NCI-H1930 (cell line): ENCODE measurements at regions not wholly inside any gene's neighbourhood (a gene's known extent, or its start where the extent isn't known, plus 50 kb on each side); places are given as distances from the start of the nearest gene placed in this dataset.

Source experiments
- DNase-seq, 2 experiments: peaks; one replicate each; lab custom pipeline; 2025; lab: John Stamatoyannopoulos, UW

GRCh38 chr3:28901018-28901417, 379.9 kb upstream of the RBMS3 start:
- DNase-seq = no peak

- no peak for DNase-seq
These were observed 377.7 kb upstream of the RBMS3 start for GRCh38 chr3:28903171-28903601.

DNA sequence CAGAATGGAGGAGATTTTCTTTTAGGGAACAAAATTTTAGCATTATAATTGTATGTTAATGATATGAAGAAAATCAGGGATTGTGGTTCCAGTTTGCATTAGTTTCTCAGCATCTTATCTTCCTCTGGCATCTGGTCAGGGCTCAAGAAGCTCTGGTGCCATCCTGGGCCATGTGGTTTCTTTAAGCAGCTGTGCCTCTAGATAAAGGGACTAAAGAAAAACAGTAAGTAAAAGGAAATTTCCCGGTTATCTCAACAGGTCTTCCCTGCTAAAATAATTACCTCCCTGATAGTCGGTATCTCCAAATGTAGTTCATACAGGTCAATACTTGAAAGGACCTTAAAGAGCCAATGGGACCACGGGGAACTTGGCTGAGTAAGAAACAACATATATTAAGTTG, 375.1 kb upstream of the RBMS3 start:
- no peak for DNase-seq

DNA sequence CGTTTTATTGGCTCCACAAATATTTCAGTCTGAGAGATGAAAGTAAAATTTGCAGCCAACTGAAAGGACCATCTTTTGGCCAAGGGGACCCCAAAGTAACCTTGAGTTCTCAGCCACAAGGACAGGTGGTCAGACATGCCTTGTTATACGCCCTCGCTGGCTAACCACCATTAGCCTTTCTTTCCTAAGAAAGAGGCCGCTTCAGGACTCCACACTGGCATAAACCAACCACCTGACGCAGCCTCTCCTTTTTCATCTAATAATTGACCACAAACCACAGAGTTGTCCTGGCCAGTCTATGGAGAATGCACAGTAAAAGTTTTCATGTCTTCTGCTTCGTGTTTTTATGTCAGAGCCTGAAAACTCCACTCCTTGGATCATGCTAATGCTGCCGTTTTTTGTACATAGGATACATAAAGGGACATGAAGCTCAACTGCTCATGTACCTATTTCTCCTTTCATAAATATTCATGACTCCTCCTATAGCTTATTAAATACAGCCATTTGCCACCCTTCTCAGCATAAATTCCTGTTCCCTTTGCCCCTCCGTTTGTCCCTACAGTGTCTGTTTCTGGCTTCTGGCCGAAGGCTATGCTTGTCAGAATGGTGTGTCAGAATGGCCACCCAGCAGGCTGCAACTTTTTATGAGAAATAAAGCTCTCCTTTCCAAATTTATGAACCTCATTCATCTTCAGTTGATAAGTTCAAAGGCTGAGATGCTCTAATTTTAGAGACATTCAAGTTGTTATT, 374.1 kb upstream of the RBMS3 start:
- no peak for DNase-seq

DNA sequence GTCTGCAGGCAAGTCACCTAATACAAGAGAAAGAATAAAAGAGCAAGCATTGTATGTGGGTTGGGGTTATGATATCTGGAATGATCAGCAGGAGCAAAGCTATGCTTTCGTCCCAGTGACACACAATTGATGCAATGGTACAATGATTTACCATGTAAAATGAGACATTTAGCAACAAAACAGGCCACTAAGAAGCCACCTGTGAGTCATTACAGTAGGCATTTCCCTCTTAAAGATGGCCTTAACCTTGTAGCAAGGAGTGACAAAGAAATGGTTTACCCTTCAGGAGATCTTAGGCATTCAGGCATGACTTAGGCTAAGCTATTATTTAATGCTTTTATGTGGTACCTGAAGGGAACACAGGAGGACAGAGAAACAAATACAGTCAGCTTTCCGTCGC, 373.3 kb upstream of the RBMS3 start:
- no peak for DNase-seq

- DNase-seq = no peak
These were observed 368.6 kb upstream of the RBMS3 start for GRCh38 chr3:28912120-28912885.

GRCh38 chr3:28915741-28916500, 364.9 kb upstream of the RBMS3 start:
- DNase-seq = no peak

GRCh38 chr3:28916713-28917499, 364.0 kb upstream of the RBMS3 start:
- no peak for DNase-seq

- no peak for DNase-seq
These were observed 362.9 kb upstream of the RBMS3 start for GRCh38 chr3:28917895-28918475.

DNA sequence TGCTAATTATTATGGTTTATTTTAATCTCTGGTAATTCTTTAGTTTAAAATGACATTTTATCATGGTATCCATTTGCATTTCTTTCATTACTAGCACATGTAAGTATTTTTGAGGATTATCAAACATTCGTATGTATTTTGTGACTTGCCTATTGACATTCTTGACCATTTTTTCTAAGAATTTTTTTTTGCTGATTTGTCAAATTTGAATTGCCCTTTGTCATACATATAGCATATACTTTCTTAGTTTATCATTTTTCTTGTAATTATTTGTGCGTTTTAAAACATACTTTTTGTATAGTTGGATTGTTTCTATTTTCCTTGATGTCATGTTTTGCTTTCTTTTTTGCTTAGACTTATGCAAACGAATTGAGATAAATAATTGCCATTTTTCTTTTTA, 358.5 kb upstream of the RBMS3 start:
- no peak for DNase-seq

DNA sequence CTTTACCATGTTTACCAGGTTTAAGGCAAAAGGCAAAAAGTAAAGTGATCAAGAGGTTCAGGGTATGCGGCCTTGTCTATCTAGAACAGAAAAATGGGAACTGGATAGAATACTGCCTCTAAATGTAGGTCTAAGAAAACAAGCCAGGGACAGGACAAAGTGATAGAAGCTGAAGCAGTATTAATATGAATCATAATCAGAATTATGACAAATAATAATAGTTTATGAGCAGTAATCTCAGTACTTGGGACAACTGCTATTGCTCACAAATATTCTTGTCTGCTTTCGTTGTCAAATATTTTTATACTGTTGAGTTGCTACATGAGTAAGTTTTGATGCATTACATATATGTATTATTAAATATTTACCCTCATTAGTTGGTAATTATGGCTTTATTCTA, 356.9 kb upstream of the RBMS3 start:
- DNase-seq = no peak

DNA sequence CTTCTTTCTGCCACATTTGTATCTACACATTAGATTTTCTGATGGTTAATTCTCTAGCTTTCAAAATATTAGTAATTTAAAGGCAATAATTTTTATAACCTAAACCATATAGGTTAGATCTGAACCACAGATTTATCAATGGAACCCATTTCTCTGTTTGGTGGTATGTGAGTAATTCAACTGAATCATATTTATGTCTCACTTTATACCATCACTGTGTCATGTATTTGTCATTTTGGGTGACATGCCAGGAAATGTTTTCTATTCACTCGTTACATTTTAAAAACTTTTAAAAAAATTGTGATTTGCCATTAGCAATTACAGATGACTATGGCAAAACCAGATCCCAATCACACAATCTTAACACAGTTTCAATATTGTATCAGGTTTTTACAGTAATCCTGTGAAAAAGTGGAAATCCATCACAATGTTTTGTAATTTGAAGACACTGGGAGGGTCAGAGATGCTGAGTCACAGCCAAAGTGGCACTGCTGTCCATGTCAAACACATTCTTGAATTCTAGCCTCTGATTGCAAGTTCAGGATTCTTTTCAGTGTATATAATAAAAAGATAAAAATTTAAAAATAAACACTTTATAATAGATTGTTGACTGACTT, 356.0 kb upstream of the RBMS3 start:
- DNase-seq = no peak

DNA sequence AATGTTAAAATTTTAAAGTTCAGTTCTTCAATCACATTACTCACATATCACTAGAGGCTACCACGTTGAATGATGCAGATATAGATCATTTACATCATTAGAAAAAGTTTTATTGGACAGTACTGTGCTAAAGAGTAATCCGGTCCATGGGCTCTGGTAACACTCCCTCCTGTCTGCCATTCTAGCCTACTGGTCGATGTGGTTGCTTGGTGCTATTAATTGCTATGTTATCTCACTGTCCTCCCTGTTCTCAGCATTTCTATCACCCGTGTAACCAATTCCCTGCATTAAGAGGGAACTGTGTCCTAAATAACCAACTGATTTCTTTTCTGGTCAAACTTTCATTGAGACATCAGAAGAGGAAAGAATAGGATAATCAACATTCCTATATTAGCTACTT, 347.5 kb upstream of the RBMS3 start:
- DNase-seq = no peak

DNA sequence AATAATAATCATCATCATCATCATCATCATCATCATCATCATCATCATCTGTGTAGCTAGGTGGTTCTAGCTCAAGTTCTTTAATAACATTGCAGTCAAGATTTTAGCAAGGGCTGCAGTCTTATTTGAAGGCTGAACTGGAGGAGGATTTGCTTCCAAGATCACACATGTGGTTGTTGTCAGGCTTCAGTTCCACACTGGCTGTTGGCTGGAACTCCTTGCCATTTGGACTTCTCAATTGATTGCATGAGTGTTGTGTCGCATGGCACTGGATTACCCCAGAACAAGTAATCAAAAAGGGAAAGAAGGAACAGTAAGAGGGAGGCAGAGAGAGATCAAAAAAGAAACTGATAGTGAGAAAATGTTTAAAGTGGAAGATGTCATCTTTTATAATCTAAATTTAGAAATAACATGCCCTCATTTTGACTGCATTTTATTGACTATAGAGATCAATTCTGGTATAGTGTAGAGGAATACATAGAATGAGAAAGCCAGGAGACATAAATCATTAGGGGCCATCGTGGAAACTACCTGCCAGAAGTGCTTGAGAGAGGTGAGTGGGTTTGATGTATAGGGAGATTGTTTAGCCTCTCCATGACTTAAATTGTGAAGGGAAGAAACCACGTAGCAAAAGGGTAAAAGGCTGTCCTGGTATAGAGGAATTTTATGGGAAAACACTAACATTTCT, 346.6 kb upstream of the RBMS3 start:
- DNase-seq = no peak

- no peak for DNase-seq
These were observed 345.7 kb upstream of the RBMS3 start for GRCh38 chr3:28935146-28935545.

GRCh38 chr3:28936154-28936553, 344.7 kb upstream of the RBMS3 start:
- no peak for DNase-seq

- DNase-seq = no peak
These were observed 340.3 kb upstream of the RBMS3 start for GRCh38 chr3:28940530-28940929.

DNA sequence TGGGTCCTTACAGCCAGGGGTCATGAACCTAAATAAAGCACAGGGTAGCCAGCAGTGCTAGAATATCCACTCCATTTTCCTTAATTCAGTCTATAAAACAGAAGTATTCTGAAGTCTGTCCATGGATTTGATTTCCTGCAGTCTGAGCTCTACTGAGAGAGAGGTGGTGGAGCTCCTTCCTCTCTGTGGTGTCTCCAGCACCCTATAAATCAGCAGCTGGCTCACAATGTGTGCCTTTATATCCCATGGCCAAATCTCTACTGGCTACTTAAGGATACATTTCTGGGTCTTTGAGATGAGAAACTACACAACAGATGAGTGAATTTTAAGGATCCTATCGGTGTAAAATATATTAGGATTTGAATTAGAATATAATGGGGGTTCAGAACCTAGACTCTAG, 339.9 kb upstream of the RBMS3 start:
- DNase-seq = no peak

- no peak for DNase-seq
These were observed 333.8 kb upstream of the RBMS3 start for GRCh38 chr3:28947061-28947460.

DNA sequence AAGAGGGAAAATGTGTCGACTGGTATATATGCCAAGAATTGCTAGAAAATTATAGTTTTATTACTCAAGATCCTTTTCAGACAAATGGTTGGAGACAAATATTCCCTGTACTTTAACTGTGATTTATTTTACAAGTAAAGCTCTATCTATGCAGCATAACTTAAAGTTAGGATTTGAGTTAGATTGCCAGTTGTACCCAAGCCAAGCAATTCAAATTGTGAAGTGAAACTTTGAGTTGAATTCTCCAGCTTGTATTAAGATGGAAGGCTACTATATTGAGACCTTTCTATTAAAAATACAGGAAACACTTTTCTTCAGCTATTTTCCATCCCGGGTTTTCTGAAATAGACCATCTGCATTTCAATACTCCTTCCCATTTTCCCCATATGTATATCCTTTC, 333.1 kb upstream of the RBMS3 start:
- no peak for DNase-seq

DNA sequence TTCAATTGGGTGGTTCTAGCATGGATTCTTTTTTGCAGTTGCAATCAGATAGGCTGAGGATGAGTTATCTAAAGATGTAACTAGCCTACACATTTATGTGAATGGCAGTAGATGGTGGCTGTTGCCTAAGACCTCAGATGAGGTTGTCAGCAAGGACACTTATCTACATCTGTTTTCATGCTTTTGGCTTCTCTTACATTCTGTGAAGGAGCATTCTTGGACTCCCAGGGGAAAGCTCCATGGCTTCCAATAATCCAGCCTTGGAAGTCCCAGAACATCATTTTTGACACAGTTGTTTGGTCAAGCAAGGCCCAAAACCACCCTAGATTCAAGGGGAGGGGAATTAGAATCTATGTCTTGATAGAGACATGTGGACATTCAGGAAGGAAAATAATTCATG, 332.2 kb upstream of the RBMS3 start:
- no peak for DNase-seq
